HG02870 (cell line): ENCODE measurements at regions not wholly inside any gene's neighbourhood (a gene's known extent, or its start where the extent isn't known, plus 50 kb on each side); places are given as distances from the start of the nearest gene placed in this dataset.
A peak's percentile ranks its signal among the peaks of the same experiment; 100 is the strongest.
"Not testable (repeated sequence)": the region's sequence is repeated elsewhere in the genome, so short reads cannot be mapped to it uniquely, and the experiment has no call there.

Experiments used
- ATAC-seq: cut with Tn5 transposase; IDR thresholded peaks from one replicate; pipeline ENCODE4 v1.9.1; 2021; ENCODE audit warnings: mild to moderate bottlenecking, moderate library complexity; ENCODE audit not compliant: unreplicated experiment

GRCh38 chr4:117135634-117136354, 50.4 kb upstream of the TRAM1L1 start:
- no peak for ATAC-seq

GRCh38 chr4:117137145-117137544, 51.8 kb upstream of the TRAM1L1 start:
- ATAC-seq, result no peak

- ATAC-seq, result not testable (repeated sequence)
Observed at GRCh38 chr4:117138732-117139131, 53.4 kb upstream of the TRAM1L1 start.

DNA sequence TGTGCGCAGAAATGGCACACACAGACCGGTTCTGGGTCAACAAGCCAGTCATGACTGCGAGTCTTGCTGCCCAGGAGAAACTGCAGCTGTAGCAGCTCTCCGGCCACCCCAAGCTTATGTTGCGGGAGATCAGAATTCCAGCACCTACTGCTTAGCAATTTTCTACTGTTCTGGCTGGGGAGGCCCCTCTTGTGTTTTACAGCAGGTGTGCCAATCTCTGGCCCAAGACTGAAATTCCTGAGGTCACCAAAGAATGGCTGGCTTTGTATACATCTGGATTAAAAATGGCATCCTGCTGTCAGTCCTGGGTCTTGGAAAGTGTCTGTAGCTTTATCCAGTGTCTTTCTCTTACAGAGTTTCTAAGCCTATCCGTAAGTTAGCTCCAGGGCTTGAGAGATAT, 68.9 kb upstream of the TRAM1L1 start:
- no peak for ATAC-seq

DNA sequence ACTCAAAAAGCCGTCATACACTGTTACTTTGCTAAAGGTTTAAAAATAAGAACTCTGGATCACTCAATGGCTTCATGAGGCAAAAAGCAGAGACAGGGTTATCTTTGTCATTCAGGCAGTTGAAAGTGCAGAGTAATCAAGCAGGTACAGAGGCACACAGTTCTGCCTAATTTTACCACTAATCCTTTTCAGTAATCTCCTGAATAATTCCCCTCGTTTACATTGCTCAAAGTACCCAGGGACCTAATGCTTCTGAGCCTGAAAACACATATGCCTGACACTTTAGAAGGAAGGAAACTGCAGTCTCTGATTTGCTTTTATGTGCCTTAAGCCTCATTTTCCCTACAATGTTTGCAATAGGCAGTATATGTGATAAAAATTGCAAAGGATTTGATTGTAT, 71.4 kb upstream of the TRAM1L1 start:
- ATAC-seq, result no peak

- ATAC-seq, result no peak
Observed at GRCh38 chr4:117157360-117157759, 72.0 kb upstream of the TRAM1L1 start.

DNA sequence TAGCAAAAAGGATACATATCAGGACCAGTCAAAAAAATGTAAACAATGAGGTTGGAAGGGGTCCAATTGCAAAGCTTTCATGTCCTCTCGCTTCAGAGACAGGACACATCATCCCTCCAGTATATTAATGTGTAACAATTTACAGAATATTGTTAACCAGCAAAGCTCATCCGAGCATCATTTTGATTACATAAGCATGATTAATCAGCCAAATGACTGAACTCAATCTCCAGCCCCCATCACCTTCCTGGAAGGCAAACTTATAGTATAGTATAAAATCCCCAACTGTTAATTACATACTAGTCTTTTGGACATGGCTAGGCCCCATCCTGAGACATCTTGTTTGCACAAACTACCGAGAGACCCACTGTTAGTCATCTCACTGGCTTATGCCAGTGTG, 77.6 kb upstream of the TRAM1L1 start:
- no peak for ATAC-seq

DNA sequence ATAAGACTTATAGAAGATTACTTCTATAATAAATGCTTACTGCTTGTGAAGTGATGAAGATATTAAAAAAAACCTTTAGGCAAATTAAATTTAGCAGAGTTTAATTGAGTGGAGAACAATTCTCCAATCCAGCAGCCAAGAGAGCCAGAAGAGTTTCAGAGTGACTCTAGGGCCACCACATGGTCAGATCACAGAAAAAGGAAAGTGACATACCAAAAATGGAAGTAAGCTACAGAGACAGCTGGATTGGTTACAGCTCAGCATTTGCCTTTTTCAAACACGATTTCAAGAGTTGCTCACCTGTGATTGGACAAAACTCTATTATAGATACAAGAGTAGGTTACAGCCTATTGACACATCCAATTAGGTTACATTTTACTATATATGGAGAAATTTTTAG, 79.0 kb upstream of the TRAM1L1 start:
- no peak for ATAC-seq

GRCh38 chr4:117175369-117175768, 90.0 kb upstream of the TRAM1L1 start:
- not testable (repeated sequence) for ATAC-seq

DNA sequence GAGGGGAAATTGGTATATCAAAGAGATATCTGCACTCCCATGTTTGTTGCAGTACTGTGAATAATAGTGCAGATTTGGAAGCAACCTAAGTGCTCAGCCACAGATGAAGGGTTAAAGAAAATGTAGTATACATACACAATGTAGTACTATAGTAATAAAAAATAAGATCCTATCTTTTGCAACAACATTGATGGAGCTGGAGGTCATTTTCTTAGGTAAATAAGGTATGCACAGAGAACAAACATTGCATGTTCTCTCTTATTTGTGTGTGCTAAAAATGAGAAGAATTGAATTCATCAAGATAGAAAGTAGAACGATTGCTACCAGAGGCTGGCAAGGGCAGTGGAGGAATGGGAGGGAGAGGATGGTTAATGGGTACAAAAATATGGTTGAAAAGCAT, 117.9 kb upstream of the TRAM1L1 start:
- ATAC-seq, result no peak

- ATAC-seq, result no peak
Observed at GRCh38 chr4:117210551-117210950, 125.2 kb upstream of the TRAM1L1 start.

- no peak for ATAC-seq
Observed at GRCh38 chr4:117224256-117224655, 138.9 kb upstream of the TRAM1L1 start.

DNA sequence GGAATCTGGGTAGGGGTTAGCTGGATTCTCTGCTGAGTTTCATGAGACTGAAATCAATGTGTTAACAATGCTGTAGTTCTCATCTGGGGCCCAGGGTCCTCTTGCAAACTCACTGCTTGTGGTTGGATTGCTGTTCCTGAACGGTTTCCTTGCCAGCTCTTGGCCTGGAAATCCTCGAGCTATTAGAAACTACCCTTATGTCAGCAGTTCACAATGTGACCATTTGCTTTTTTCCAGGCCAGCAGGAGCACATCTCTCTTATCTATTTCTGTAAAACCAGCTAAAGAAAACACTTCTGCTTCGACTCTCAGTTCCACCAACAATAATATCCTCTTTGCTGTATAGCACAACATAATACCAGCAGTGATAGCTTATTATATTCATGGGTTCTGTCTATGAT, 140.1 kb upstream of the TRAM1L1 start:
- ATAC-seq, result no peak

GRCh38 chr4:117227925-117228324, 142.5 kb upstream of the TRAM1L1 start:
- ATAC-seq, result no peak

- no peak for ATAC-seq
Observed at GRCh38 chr4:117239434-117239833, 154.1 kb upstream of the TRAM1L1 start.

GRCh38 chr4:117249333-117249732, 164.0 kb upstream of the TRAM1L1 start:
- ATAC-seq, result peak; percentile 94

GRCh38 chr4:117264072-117264471, 178.7 kb upstream of the TRAM1L1 start:
- no peak for ATAC-seq

- ATAC-seq, result no peak
Observed at GRCh38 chr4:117267317-117267716, 181.9 kb upstream of the TRAM1L1 start.

DNA sequence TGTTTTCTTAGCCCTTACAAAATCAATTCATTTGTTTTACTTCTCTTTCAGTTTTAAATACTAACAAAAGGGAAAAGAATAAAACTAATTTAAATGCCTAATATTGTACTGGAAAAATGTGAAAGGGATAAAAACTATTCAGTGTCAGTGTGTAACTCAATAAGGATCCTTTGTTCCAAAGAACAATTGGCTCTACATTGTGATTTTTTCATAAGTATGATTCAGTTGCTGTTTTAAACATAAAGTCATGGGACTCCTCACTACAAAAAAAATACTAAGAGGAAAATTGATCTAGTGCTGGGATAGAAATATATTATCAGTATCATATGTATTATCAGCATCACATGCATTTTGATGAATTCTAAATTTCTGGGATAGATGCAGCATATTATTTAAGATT, 199.4 kb upstream of the TRAM1L1 start:
- ATAC-seq, result no peak

- no peak for ATAC-seq
Observed at GRCh38 chr4:117293784-117294183, 208.4 kb upstream of the TRAM1L1 start.

DNA sequence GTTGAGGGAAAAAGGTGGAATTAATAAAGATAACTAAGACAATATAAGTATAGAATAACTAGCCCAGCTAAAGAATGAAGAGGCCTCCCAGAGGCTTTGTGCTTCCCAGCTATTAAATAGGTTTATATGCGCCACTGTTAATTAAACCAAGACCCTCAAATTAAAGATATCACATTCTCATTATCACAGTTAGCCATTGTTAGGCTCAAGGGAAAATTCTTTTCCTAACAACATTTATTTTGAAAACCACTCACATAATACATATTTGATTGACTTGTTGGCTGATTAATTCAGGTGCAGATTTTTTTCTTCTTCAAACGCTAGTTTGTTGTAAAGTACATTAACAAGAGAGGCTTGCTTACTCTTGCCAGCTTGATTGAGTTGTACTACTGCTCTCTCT, 216.8 kb upstream of the TRAM1L1 start:
- ATAC-seq, result no peak

- ATAC-seq, result no peak
Observed at GRCh38 chr4:117311215-117311614, 225.8 kb upstream of the TRAM1L1 start.

DNA sequence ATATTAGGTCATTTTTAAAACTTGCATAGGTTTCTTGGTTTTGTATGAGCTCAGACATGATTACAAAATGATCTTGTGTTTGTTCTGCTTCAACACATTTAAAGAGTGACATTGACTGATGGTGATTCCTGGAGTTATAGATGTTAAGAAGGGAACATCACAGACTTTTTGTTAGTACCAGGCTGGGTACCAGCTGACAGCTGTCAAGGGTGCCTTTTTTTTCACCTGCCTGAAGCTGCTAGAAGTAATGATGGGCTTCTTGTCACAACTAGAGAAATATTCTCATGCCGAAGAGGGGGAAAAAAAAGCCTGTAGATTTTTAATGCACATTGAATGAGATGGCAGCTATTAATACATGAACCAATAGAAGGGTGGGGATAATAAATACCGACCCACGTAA, 226.6 kb upstream of the TRAM1L1 start:
- ATAC-seq, result no peak
